ENCODE measurements at regions not wholly inside any gene's neighbourhood (a gene's known extent, or its start where the extent isn't known, plus 50 kb on each side); places are given as distances from the start of the nearest gene placed in this dataset.
"Not testable (repeated sequence)": the region's sequence is repeated elsewhere in the genome, so short reads cannot be mapped to it uniquely, and the experiment has no call there.

DNA sequence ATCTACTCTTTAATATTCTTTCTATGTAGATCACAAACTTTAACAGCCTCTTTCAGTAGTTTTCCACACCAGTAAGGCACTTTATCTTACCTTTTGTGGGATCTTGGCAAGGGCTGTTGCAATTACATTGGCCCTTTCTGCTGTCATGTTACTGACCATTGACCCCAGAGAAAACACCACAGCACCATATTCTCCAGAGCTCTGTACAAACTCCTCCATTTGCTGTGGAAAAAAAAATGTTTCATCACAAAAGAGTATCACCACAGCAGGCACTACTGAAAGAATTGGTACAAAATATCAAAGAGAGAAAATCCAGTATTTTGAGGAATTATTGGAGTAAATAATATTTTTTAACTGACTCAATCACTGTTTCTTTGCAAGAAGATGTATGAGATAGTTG lies 62.3 kb upstream of the UGT2A3 start:
- not testable (repeated sequence) for H3K27me3 ChIP-seq (ENCODE audit: control insufficient read depth, insufficient read depth, low read length); H3K4me3 ChIP-seq (ENCODE audit: low read depth, low read length); H3K36me3 ChIP-seq (ENCODE audit: control insufficient read depth, insufficient read depth, low read length); DNase-seq (ENCODE audit: low read depth)

- H3K36me3 ChIP-seq (ENCODE audit: control insufficient read depth, insufficient read depth, low read length); H3K4me3 ChIP-seq (ENCODE audit: low read depth, low read length); H3K27me3 ChIP-seq (ENCODE audit: control insufficient read depth, insufficient read depth, low read length); DNase-seq (ENCODE audit: low read depth): not testable (repeated sequence)
These were observed 66.4 kb upstream of the UGT2A3 start for GRCh38 chr4:69017986-69018385.

DNA sequence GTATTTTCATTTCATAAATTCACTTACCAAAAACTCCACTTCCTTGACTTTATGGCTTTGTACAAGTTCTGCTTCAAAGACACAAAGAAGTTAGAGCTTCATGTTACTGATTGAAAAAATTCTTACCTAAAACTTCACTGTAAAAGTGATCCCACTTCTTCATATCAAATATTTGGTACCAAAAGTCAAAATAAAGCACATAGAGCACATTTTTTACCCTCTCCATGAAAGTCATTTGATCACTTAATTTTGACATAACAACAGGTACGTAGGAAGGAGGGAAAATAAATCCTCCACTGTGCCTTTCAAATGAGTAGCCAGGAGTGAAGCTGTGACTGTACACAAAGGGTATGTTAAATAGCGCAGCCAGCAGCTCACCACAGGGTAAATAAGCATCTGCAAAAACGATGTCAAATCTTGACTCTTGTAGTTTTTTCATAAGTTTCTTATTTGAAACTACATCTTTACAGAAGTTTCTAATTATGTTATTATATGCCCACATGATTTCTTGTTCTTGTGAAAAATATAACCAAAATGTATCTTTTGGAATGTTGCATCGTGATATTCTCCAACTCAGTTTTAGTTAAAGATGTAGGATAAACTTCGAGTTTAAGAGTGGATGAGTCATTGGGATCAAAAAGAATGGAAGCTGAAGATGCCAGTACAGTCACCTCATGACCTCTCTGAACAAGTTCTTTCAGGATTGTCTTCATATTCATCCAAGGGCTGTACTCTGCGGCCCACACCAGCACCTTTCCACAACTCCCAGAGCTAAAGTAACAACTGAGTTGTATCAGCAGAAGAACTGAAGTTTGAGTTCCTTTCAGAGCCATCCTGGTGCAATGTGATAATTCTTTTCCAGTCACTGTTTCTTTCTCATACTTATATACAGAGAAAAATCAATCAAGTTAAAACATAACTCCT lies 68.2 kb upstream of the UGT2A3 start:
- H3K4me3 ChIP-seq (ENCODE audit: low read depth, low read length); H3K27me3 ChIP-seq (ENCODE audit: control insufficient read depth, insufficient read depth, low read length); DNase-seq (ENCODE audit: low read depth); H3K36me3 ChIP-seq (ENCODE audit: control insufficient read depth, insufficient read depth, low read length): not testable (repeated sequence)

DNA sequence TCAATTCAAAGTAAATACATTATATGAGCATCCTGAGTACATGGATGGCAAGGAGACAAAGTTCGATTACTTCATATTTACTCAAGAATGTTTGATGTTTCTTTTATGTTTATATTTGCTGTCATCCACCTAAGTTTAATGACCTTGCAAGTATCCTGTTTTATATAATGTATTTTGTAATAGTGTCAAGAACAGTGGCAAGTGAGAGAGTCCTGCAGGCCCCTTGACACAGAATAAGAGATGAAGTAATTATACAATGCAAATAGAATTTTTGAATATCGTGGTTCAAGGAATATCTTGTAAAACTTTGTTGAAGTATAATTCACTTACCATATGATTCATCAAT lies 68.8 kb upstream of the UGT2A3 start:
- DNase-seq (ENCODE audit: low read depth); H3K4me3 ChIP-seq (ENCODE audit: low read depth, low read length); H3K36me3 ChIP-seq (ENCODE audit: control insufficient read depth, insufficient read depth, low read length); H3K27me3 ChIP-seq (ENCODE audit: control insufficient read depth, insufficient read depth, low read length): not testable (repeated sequence)

DNA sequence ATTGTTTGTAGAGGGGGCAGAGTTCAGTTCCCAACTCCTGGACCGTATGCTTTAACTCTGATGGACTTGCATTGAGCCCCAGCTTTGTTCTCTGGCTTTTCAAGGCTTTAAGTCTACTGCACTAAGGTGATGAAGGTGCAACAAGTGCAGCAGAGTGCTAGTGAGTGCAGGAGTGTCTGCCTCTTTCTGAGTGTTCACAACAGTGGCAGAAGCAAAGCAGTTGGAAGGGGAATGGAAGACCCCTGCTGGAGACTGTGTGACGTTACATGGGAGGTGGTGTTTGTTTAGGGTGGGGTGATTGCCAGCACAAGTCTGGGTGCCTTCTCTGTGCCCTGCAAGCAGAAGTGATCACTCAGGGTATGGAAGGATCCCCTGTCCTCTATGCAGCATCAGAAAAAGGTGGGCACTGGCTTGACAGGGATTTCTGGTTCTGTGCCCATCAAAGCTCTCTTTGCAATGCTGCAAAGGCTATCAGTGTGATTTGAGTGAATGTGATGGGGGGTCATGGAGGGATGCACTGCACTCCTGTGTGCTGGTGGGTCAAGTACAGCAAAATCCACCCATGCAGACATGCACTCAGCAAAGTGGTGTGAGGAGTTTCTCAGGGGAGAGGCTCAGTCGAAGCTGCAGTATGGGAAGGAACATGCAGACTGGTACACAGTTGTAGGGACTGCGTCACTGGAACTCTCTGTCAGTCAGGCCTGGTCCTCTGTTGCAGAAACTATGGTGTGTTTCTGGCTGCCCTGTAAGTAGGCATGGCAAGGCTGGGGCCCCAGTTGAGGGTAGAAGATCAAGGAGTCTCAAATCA lies 70.9 kb upstream of the UGT2B7 start:
- Histone ChIP-seq H3K27me3 (ENCODE audit: control insufficient read depth, insufficient read depth, low read length) (no peaks in the 10 kb centered on the region), H3K4me3 (ENCODE audit: low read depth, low read length) (no peak overlapping the region), H3K36me3 (ENCODE audit: control insufficient read depth, insufficient read depth, low read length) (no peaks in the 10 kb centered on the region)
- TF ChIP-seq, protein P1, sequence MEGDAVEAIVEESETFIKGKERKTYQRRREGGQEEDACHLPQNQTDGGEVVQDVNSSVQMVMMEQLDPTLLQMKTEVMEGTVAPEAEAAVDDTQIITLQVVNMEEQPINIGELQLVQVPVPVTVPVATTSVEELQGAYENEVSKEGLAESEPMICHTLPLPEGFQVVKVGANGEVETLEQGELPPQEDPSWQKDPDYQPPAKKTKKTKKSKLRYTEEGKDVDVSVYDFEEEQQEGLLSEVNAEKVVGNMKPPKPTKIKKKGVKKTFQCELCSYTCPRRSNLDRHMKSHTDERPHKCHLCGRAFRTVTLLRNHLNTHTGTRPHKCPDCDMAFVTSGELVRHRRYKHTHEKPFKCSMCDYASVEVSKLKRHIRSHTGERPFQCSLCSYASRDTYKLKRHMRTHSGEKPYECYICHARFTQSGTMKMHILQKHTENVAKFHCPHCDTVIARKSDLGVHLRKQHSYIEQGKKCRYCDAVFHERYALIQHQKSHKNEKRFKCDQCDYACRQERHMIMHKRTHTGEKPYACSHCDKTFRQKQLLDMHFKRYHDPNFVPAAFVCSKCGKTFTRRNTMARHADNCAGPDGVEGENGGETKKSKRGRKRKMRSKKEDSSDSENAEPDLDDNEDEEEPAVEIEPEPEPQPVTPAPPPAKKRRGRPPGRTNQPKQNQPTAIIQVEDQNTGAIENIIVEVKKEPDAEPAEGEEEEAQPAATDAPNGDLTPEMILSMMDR (IDR thresholded peaks at IDR 0.05; ENCODE audit: insufficient read depth, low read length, poor library complexity, severe bottlenecking) = peak; percentile 67
- no peak for DNase-seq (ENCODE audit: low read depth)

DNA sequence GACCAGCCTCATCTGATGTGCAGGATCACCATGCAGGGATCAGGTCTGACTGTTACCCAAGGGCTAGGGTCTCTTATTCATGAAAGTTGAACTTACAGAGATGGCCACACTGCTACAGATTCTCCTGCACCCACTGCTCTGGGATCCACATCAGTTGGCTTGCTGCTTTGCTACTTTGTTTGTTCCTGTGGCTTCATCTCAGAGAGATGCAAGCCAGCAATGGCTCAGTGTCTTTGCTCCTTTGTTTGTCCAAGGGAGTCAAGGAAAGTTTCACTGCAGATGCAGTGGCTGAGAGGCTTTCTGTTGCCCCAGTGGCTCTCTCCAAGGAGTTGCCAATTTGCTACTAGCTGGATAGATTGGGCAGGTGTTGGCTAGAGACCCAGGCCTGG lies 70.3 kb upstream of the UGT2B7 start:
- DNase-seq (ENCODE audit: low read depth) = no peak
- Histone ChIP-seq H3K27me3 (ENCODE audit: control insufficient read depth, insufficient read depth, low read length) (no peaks in the 10 kb centered on the region), H3K36me3 (ENCODE audit: control insufficient read depth, insufficient read depth, low read length) (no peaks in the 10 kb centered on the region), H3K4me3 (ENCODE audit: low read depth, low read length) (no peak overlapping the region)
- TF ChIP-seq, protein P1 (IDR thresholded peaks at IDR 0.05; ENCODE audit: insufficient read depth, low read length, poor library complexity, severe bottlenecking) = no peak

DNA sequence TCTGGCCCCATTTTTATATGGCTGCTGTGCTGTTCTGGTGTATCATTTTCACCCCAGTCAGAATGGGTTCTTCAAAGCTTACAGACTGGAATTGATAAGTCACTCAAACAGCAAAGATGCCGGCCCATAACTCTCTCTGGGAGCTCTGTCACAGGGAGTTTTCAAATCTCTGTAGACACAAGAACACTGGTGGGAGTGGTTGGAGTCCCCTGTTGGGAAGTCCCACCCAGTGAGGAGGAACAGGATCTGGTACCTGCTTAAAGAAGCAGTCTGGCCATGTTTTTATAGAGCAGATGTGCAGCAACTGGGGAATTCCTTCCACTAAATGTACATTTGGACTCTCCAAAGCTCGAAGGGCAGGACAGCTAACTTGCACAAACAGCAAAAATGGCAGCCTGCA lies 69.3 kb upstream of the UGT2B7 start:
- TF ChIP-seq, protein P1 (IDR thresholded peaks at IDR 0.05; ENCODE audit: insufficient read depth, low read length, poor library complexity, severe bottlenecking) = no peak
- H3K36me3 ChIP-seq (ENCODE audit: control insufficient read depth, insufficient read depth, low read length) = no peaks in the 10 kb centered on the region
- no peaks in the 10 kb centered on the region for H3K27me3 ChIP-seq (ENCODE audit: control insufficient read depth, insufficient read depth, low read length)
- H3K4me3 ChIP-seq (ENCODE audit: low read depth, low read length) = no peak overlapping the region
- DNase-seq (ENCODE audit: low read depth) = no peak

All from kidney epithelial cell (primary cell).